HG02938 (cell line): ENCODE measurements at regions not wholly inside any gene's neighbourhood (a gene's known extent, or its start where the extent isn't known, plus 50 kb on each side); places are given as distances from the start of the nearest gene placed in this dataset.

ENCODE experiments used
- ATAC-seq: cut with Tn5 transposase; IDR thresholded peaks from one replicate; pipeline ENCODE4 v1.9.1; 2021; ENCODE audit warnings: mild to moderate bottlenecking, moderate library complexity; ENCODE audit not compliant: unreplicated experiment

DNA sequence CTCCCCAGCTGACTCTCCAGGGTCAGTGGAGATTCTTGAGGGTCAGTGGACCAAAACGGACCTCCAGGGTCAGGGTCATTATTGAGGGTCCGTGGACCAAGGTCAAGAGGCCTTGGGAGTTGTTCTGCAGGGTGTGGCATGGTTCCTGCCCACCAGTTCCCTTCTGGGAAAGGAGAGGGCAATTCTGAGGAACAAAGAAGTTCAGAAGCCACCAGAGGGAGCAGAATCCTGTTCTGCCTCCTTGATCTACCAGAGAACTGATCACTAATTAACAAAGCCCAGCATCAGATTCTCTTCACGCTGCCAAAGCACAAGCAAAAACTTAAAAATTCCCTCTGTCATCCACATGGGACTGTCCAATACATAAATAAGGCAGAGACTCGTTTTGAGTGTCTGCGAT lies 263.4 kb downstream of the DHX35 start:
- ATAC-seq: no peak

GRCh38 chr20:39222101-39222500 lies 260.0 kb downstream of the DHX35 start:
- ATAC-seq: no peak

- no peak for ATAC-seq
These were observed 254.1 kb downstream of the DHX35 start for GRCh38 chr20:39216195-39216594.

DNA sequence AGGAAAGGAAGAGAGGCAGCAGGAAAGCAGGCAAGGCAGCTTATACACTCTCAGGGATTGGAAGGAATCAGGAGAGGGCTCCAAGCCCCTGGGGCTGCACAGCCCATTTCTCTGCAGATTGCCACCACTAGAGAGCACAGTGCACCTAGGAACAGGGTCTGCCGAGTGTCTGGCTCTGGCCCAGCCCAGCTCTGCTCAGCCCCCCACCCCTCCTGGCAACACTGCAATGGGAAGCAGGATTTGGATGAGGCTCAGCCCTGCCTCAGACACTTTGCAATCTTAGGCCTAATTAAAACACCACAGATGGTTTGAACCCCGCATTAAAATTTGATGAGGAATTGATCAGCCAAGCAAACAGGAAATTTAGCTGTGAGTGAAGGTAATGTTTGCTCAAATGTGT lies 252.7 kb downstream of the DHX35 start:
- ATAC-seq: no peak

GRCh38 chr20:39213476-39214145 lies 251.5 kb downstream of the DHX35 start:
- no peak for ATAC-seq

- no peak for ATAC-seq
These were observed 249.1 kb downstream of the DHX35 start for GRCh38 chr20:39211060-39211748.

DNA sequence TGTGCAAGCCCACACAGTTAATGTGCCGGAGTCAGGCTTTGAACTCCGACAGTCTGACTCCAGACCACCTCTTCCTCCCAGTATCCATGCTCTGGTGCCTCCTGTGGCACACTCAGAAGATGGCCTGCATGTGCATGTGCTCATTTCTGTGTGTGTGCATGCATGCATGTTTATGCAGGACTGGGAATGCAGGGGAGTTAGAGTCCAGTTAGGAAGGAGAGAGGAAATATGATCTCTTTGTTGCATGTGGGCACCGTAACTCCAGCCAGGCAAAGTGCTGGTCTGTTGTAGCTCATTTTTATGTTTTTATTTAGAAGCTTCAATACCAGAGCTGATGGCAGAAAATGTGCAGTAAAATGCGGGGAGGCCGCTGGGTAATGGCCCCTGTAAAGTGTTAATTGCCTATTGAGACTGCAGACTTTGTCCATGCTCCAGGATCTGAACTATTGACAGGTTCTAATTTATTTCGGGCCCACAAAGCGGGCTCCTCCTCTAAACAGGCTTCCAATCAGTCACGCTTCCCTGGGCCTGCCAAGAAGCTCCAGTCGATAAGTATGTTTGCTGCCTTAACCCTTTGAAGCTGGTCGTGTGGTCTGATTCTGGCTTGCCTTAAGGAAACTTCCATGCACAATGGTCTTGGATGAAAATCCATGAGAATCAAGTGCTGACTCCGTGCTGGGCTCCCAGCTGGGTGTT lies 248.3 kb downstream of the DHX35 start:
- no peak for ATAC-seq

- ATAC-seq: no peak
These were observed 244.9 kb downstream of the DHX35 start for GRCh38 chr20:39206899-39207564.

GRCh38 chr20:39195582-39196021 lies 233.5 kb downstream of the DHX35 start:
- no peak for ATAC-seq

- no peak for ATAC-seq
These were observed 228.8 kb downstream of the DHX35 start for GRCh38 chr20:39190666-39191570.

DNA sequence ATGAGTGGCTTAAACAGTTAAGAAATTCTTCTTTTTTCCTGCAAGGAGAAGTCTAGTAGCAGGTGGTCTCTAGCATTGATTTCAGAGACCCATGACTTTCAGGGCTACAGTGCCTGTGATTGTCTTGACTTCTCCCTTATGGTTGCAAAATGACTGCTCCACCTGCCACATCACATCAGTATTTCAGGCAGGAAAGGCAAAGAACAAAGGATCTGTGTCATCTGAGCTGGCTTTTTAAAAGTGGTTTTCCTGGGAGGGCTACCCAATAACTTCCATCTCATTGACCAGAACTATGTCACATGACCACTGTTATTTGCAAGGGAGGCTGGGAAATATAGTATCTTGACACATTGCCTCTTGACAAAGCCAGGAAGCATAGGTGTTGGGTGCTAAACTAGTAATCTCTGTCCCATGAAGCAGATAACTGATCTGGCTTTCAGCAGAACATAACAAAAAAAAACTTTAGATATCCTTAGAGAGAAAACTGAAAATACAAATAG lies 226.2 kb downstream of the DHX35 start:
- no peak for ATAC-seq

DNA sequence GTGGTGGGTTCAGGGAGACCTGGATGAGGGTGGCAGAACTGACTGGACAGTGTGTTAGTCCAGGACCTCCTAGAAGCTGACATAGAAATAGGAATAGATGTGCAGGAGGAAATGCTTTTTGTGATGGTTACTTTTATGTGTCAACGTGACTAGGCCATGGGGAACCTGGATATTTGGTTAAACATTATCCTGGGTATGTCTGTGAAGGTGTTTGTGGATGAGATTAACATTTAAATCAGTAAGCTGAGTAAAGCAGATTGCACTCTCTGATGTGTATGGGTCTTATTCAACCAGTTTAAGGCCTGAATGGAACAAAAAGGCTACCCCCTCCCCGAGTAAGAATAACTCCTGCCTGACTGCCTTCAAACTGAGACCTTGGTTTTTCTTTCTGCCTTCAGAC lies 219.3 kb downstream of the DHX35 start:
- no peak for ATAC-seq

DNA sequence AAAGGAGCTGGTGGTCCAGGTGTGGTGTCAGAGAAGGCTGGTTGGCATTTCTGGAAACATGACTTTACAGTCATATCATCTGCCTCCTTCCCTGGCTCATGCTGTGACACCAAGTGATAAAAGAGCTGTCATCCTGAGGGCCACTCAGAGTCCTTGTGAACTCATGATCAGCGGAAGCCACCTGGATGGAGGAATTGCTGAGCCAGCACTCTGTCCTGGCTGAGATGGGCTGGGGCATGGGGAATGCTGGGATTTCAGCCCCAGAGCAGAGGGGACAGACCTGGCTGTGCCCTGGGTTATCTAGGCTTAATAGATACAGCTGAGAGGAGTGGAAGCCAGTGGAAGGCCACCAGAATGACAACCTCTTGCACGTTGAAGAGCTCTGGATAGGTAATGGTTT lies 214.3 kb downstream of the DHX35 start:
- ATAC-seq: no peak

DNA sequence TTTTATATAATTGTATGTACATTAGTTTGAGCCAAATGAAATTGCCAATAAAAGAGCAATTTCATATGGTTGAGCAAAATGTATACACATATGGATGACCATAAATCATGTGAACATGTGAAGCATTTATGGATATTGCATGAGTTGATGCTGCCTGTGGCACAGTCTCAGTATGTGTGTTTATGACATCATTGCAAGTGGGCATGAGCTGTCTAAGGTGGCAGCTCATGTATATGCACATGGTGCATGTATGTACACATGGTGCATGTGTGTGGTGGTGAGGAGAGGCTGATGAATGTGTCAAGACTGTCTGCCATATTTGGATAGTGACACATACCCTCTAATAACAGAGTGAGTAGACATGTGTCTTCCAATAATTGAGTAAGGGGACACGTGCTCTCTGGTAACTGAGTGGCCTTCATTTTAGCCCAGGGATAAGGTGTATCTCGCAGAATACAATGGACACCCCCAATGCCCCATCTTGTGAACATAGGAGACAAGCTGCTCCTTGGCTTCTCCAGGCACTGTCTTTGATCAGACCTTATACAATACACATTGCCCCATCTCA lies 208.8 kb downstream of the DHX35 start:
- no peak for ATAC-seq

DNA sequence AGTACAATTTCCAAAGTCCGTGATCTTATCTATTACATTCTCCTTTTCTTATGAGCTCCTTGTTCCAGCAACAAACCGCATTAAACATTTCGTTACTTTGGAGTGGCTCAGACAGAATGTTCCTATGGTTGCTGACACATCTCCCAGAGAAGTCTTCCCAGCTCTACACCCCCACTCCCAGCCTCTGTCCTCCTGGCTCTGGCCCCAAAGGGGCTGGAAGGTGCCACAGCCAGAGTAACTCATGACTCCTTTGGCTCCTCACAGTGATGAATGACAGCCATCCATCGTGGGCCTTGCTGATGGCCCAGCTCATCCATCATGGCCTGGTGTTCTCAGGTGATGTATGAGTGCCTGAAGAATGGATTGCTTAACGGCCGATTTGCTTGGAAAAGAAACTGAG lies 203.0 kb downstream of the DHX35 start:
- no peak for ATAC-seq

- ATAC-seq: no peak
These were observed 202.5 kb downstream of the DHX35 start for GRCh38 chr20:39164642-39165041.

DNA sequence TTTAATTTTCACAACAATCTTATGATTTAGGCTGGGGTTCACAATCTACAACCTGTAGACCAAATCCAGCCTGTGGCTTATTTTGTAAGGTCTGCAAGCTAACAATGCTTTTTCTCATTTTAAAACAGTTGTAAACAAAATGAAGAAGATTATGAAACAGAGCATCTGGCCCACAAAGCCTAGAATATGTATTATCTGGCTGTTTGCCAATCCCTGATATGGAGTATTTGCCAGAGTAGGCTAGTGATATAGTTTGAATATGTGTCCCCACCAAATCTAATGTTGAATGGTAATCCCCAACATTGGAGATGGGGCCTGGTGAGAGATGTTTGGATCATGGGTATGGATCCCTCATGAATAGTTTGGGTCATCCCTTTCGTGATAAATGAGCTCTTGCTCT lies 201.8 kb downstream of the DHX35 start:
- ATAC-seq: no peak

DNA sequence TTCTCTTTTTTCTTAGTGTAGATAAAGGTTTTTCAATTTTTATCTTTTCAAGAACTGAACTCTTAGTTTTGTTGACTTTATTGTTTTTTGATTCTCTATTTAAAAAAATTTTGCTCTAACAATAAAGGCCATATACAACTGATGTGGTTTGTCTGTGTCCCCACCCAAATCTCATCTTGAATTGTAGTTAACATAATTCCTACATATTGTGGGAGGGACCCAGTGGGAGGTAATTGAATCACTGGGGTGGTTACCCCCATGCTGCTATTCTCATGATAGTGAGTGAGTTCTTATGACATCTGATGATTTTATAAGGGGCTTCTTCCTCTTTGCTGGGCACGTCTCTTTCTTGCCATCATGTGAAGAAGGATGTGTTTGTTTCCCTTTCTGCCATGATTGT lies 199.8 kb downstream of the DHX35 start:
- ATAC-seq: no peak

- ATAC-seq: no peak
These were observed 193.8 kb downstream of the DHX35 start for GRCh38 chr20:39155971-39156370.

GRCh38 chr20:39152742-39153141 lies 190.6 kb downstream of the DHX35 start:
- ATAC-seq: no peak
